Neural cell (in vitro differentiated cells): ENCODE measurements at regions not wholly inside any gene's neighbourhood (a gene's known extent, or its start where the extent isn't known, plus 50 kb on each side); places are given as distances from the start of the nearest gene placed in this dataset.

ENCODE experiments used
- CTCF ChIP-seq: fragments of 450-650 bp; IDR thresholded peaks from 2 replicates; pipeline ENCODE4 v1.5.1; 2014; ENCODE audit warnings: antibody characterized with exemption, mild to moderate bottlenecking, moderate library complexity; ENCODE audit not compliant: poor library complexity, severe bottlenecking
- EZH2 ChIP-seq: fragments of 200-600, 300-800 bp; shearing (Covaris generic), sonication (generic); IDR thresholded peaks from 2 replicates; pipeline ENCODE4 v1.6.1; 2014; ENCODE audit warnings: antibody characterized with exemption, low read length, borderline replicate concordance, mild to moderate bottlenecking; ENCODE audit not compliant: insufficient read depth, poor library complexity, severe bottlenecking
- POLR2AphosphoS5 ChIP-seq: IDR thresholded peaks from 2 replicates; pipeline ENCODE4 v1.6.1; 2012
- RAD21 ChIP-seq: fragments of 450-650 bp; conservative IDR thresholded peaks from 2 replicates; pipeline ENCODE4 v1.6.1; 2014; ENCODE audit warnings: antibody characterized with exemption, mild to moderate bottlenecking, moderate library complexity
- SMC3 ChIP-seq: fragments of 450-650 bp; conservative IDR thresholded peaks from 2 replicates; pipeline ENCODE4 v1.6.1; 2014; ENCODE audit warnings: antibody characterized with exemption, mild to moderate bottlenecking, moderate library complexity; ENCODE audit not compliant: poor library complexity
- TAF1 ChIP-seq: IDR thresholded peaks from 2 replicates; pipeline ENCODE4 v1.6.1; 2012; ENCODE audit warnings: low read depth

- TF ChIP-seq EZH2 (no peak), CTCF (no peak), TAF1 (no peak), SMC3 (no peak), POLR2AphosphoS5 (no peak), RAD21 (no peak)
Measured at GRCh38 chr9:30010691-30011090, 2373.8 kb upstream of the ACO1 start.
